ENCODE measurements at regions not wholly inside any gene's neighbourhood (a gene's known extent, or its start where the extent isn't known, plus 50 kb on each side); places are given as distances from the start of the nearest gene placed in this dataset.

- ChIA-PET CTCF (interaction anchor here (1.2 kb wide), 1 partner anchor 65 kb away, joined by 7 read pairs; no protein-coding TSS in a partner anchor), POLR2A (ENCODE audit: low non-redundant PET) (no interaction called here)
- TF ChIP-seq, protein P1, sequence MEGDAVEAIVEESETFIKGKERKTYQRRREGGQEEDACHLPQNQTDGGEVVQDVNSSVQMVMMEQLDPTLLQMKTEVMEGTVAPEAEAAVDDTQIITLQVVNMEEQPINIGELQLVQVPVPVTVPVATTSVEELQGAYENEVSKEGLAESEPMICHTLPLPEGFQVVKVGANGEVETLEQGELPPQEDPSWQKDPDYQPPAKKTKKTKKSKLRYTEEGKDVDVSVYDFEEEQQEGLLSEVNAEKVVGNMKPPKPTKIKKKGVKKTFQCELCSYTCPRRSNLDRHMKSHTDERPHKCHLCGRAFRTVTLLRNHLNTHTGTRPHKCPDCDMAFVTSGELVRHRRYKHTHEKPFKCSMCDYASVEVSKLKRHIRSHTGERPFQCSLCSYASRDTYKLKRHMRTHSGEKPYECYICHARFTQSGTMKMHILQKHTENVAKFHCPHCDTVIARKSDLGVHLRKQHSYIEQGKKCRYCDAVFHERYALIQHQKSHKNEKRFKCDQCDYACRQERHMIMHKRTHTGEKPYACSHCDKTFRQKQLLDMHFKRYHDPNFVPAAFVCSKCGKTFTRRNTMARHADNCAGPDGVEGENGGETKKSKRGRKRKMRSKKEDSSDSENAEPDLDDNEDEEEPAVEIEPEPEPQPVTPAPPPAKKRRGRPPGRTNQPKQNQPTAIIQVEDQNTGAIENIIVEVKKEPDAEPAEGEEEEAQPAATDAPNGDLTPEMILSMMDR (conservative IDR thresholded peaks at IDR 0.05; ENCODE audit: low read depth), result no peak
- H3K27ac ChIP-seq, result no peak overlapping the region
- no peak for DNase-seq (ENCODE audit: low spot score)
Measured at GRCh38 chr18:27428716-27429475, 243.8 kb upstream of the CHST9 start.

GRCh38 chr18:27428120-27428519, 243.0 kb upstream of the CHST9 start:
- POLR2A ChIA-PET (ENCODE audit: low non-redundant PET), result no interaction called here
- DNase-seq (ENCODE audit: low spot score), result no peak
- H3K27ac ChIP-seq, result no peak overlapping the region
- TF ChIP-seq, protein P1 (conservative IDR thresholded peaks at IDR 0.05; ENCODE audit: low read depth), result no peak
- CTCF ChIA-PET, result interaction anchor here (1.2 kb wide), 1 partner anchor 64 kb away, joined by 7 read pairs; no protein-coding TSS in a partner anchor

DNA sequence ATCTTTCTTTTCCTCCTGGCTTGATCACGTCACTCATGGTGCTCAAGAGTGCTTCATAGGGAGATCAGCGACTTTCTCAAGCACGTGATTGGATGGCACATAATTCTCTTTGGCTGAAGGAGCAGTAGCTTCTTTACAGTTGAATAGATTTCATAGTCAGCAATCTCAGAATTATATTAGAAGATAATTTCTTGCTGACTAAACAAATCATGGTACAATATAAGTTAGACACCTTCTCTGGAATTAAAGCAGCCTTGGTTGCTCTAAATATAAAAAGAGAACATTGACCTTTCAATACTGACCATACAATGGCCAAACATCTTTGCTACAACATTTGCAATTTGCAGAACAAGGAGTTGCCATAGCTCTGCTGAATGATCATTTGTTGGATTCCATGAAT, 238.5 kb upstream of the CHST9 start:
- H3K27ac ChIP-seq, result no peak overlapping the region
- TF ChIP-seq, protein P1 (conservative IDR thresholded peaks at IDR 0.05; ENCODE audit: low read depth), result no peak
- CTCF ChIA-PET, result interaction anchor here (0.6 kb wide), 1 partner anchor 420 kb away, joined by 3 read pairs; no protein-coding TSS in a partner anchor
- no peak for DNase-seq (ENCODE audit: low spot score)
- POLR2A ChIA-PET (ENCODE audit: low non-redundant PET), result no interaction called here

GRCh38 chr18:27419646-27420045, 234.5 kb upstream of the CHST9 start:
- no peak for DNase-seq (ENCODE audit: low spot score)
- CTCF ChIA-PET, result no interaction called here
- no peak overlapping the region for H3K27ac ChIP-seq
- POLR2A ChIA-PET (ENCODE audit: low non-redundant PET), result no interaction called here
- TF ChIP-seq, protein P1 (conservative IDR thresholded peaks at IDR 0.05; ENCODE audit: low read depth), result no peak

GRCh38 chr18:27415495-27415894, 230.4 kb upstream of the CHST9 start:
- DNase-seq (ENCODE audit: low spot score), result no peak
- POLR2A ChIA-PET (ENCODE audit: low non-redundant PET), result no interaction called here
- TF ChIP-seq, protein P1 (conservative IDR thresholded peaks at IDR 0.05; ENCODE audit: low read depth), result no peak
- H3K27ac ChIP-seq, result no peak overlapping the region
- CTCF ChIA-PET, result no interaction called here

DNA sequence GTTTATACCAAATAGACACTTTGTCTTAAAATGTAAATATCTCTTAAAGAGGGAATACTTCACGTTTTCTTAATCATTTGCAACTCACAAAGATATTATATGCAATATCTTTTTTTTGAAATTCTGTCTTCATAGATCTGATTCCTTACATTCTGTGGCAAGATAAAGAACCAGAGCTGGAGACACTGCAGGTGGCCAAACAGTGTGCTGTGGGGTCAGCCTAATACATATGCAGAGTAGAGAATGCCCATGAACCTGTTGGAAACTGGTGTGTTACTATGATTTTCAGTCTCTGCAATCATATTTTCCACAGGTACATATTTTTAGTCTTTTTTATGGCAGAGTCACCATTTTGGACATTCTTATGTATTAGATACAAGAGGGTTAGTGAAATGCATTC, 229.6 kb upstream of the CHST9 start:
- H3K27ac ChIP-seq, result no peak overlapping the region
- ChIA-PET CTCF (no interaction called here), POLR2A (ENCODE audit: low non-redundant PET) (no interaction called here)
- TF ChIP-seq, protein P1 (conservative IDR thresholded peaks at IDR 0.05; ENCODE audit: low read depth), result no peak
- DNase-seq (ENCODE audit: low spot score), result no peak

Data from RWPE1 (cell line).